GM18870 (cell line): ENCODE measurements at regions not wholly inside any gene's neighbourhood (a gene's known extent, or its start where the extent isn't known, plus 50 kb on each side); places are given as distances from the start of the nearest gene placed in this dataset.

ENCODE experiments used
- ATAC-seq: cut with Tn5 transposase; IDR thresholded peaks from one replicate; pipeline ENCODE4 v1.9.1; 2021; ENCODE audit warnings: moderate library complexity; ENCODE audit not compliant: unreplicated experiment

DNA sequence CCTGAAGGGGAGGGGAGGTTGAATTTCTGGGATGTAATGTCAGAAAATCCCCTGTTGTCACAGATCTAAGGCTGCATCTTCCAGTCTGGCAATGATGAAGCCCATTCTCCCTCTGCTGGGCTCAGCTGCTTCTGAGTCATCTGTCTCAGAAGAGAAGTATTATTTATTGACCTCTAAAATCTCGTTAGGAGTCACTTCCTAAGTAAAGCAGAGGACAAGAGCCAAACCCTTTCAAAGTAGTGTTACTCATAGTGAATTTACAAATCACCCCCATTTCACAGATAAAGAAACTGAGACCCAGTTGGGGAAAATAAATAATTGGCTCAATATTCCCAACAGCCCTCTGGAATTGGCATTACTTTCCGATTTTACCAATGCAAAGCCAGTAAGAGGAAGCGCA lies 167.3 kb upstream of the SKOR2 start:
- no peak for ATAC-seq

DNA sequence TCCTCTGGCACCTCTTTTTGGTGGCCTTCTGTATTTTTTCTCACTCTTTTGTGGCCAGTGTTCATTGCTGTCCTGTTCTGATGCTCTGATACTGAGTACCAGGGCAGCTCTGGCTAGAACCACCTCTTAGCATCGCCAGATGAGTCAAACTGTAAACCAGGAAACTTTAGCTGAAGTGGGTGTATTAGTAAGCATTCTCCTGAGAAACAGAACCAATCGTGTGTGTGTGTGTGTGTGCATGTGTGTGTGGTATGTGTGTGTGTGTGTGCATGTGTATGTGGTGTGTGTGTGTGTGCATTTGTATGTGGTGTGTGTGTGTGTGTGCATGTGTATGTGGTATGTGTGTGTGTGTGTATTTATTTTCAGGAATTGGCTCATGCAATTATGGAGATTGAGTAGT lies 166.3 kb upstream of the SKOR2 start:
- no peak for ATAC-seq

DNA sequence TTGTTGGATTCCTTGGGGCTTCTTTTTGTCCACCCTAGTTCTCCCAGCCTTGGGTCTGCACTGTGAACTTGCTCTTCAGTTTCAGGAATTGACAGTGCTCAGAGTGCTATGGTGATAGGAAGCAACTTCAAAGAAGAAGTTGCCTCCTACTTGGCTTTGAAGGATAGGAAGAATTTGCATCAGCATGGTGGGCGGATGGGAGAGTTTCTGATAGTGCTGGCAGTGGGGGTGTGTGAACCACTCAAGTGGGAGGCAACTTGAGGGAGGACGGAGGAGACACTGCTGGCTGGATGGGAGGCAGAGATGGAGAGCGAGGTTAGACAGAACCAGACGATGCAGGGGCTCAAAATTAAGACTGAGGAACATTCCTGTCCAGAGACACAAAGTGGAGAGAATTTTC lies 164.4 kb upstream of the SKOR2 start:
- no peak for ATAC-seq

DNA sequence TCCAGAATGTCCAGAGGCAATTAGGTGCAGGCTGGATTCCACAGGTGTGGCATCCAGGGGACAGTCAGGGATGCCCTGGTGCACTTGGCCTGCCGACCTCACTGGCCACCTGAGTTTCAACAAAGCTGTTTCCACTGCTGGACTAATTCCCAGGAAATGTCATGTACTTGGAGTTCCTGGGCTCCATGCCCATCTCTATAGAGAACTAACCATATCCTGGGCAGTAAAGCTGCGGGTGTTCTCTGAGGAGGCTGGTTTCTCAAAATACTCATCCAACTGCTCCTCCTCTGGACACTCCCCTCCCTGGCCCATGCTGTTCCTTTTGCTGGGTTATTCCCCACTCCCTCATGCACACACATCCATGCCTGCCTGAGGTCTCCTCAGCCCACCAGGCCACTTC lies 161.9 kb upstream of the SKOR2 start:
- ATAC-seq, result no peak

DNA sequence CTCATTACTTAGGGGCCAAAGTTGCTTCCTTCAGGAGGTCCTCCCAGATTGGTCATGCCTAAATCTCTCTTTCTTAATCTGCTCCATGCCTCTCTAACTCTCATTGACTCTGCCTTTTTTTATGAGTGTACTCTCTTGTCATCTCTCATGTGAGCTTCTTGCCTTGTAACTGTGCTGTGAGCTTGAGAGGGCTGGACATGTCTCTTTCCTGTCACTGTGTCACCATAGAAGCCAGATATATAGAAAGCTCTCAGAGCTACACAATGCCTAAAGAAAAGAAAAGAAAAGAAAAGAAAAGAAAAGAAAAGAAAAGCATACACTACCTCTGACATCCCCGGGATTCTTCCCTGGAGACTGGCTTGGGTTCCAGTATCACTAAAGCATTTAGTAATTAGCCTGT lies 161.5 kb upstream of the SKOR2 start:
- no peak for ATAC-seq

DNA sequence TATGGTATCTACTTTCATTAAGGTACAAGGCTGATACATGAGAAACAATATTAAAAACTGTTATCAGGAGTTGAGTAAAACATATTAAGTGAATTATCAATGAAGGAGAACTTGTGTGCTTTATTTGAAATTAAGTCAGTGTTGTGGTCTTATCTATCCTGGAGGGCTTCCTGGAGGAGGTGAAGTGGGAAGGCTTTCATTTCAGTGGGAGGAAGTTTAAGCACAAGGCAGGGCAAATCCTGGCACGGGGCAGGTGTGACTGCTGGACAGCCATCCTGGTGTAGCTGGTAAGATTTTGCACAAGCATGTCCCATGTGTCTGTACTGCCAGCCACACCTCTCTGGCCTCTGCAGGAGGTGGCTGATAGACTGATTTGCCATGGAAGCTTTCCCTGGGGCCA lies 159.7 kb upstream of the SKOR2 start:
- no peak for ATAC-seq

DNA sequence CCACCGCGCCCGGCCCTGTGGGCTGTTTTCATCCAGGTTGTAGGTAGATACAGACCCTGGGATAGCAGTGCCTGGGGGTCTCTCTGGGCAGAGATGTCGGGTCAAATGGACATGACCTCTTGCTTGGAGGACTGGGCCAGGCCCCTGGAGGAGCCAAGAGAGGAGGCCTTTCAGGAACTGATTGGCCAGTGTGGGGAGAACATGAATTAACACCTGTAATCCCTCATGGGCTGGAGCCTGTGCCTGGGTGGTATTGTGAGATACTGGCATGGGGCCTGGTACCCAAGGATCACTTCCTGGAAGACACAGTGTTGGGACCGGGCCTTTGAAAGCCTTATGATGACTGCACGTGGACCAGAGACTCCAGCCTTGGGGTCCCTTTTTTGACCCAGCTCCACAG lies 158.7 kb upstream of the SKOR2 start:
- no peak for ATAC-seq

DNA sequence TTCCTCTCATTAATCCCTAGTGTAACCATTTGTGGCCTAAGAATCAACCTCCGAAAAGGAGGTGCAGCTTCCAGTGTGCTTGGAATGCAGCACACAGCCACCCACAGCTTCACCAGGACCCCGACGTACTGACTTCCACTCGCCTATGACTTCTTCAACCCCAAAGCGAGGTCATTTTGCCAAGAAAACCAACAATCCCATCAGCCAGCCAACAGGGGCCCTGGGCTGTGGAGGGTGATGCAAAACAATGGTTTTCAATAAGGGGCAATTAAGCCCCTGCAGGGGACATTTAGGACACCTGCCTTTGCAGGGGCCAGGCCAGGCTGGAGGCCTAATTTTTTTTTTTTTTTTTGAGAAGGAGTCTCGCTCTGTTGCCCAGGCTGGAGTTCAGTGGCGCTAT lies 158.1 kb upstream of the SKOR2 start:
- no peak for ATAC-seq

DNA sequence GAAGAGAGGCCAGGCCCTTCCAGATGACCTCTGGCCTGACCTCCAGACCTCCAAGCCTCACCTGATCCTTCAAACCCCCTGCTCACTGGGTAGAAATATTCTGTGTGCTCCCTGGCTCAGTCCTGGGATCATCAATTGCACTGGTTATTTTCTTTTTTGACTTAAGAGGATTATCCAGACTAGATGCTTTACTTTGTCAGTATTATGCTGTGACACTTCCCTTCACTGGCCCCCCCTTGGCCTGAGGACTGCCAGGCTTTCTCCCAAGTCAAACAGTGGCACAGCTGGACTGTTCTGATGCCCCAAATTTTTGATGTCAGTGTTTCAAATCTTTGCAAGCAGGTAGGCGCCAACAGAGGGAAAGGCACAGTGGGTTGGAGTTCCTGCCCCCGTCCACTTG lies 156.3 kb upstream of the SKOR2 start:
- ATAC-seq, result no peak

DNA sequence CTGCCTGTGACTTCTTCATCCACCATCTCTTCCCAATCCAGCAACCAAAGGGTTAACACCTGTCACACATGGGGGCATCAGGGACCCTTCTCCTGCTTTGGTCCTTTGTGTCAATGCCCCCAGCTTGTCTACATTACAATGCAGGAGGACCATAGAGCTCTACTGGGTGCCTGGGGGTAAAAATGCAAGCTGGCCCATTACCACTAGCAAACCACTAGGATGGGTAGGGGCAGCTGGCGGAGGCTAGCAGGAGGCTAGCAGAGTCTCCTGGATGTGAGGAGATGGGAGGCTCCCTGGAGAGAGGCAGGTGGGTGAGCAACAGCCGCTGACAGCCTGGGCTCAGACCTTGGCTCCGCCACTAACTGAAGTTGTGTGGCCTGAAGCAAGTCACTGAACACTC lies 153.4 kb upstream of the SKOR2 start:
- ATAC-seq, result no peak

DNA sequence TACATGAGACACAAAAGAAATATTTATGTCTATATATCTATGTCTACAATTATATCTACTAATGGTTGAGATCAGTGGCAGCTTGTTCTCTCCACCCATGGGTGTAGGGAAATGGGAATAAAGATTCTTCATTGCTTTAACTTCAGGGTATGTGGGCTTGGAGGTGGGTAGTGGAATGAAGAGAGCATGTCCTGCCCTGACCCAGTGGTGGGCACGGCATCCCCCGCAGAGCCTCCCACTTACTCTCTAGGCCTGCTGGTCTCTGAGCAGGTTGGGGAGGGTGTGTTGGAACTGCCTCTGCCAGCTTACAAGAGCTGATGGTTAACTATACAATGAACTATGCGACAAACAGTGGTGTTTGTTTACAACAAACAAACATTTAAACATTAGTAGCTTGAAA lies 152.5 kb upstream of the SKOR2 start:
- ATAC-seq, result no peak

DNA sequence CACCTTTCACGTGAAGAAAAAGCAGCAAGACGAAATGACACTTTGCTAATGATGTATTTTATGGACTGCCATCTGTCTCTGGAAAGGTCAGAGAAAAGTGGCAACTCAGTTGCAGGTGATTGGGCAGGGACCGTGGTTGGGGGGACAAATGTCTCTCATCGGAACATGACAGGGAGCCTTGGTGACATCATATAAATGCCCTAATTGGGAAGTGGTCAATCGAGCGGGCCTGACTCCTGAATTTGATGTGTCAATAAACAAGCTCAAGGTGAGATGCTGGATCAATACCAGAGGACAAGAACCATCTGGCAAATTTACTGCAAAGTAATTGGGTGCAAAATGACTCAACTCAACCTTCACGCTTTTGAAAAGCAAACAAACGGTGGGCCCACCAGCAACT lies 151.9 kb upstream of the SKOR2 start:
- no peak for ATAC-seq

DNA sequence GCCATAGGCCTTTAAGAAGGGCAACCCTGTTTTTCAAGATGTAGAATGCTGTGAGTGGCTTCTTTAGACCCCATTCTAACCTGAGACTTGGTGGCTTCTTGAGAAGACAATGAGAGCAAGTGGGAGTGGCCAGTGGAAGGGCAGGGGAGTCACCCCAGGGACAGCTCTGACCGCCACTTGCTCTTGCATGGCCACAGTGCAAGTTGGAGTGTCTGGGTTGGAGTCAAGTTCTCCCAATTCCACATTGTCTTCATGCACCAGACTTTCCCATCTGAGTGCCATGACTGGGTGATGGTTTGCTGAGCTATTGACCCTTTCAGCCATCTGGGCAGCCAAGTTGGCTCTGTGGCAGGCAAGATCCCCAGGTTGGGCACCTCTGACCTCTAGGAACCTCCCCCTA lies 148.0 kb upstream of the SKOR2 start:
- ATAC-seq, result no peak

DNA sequence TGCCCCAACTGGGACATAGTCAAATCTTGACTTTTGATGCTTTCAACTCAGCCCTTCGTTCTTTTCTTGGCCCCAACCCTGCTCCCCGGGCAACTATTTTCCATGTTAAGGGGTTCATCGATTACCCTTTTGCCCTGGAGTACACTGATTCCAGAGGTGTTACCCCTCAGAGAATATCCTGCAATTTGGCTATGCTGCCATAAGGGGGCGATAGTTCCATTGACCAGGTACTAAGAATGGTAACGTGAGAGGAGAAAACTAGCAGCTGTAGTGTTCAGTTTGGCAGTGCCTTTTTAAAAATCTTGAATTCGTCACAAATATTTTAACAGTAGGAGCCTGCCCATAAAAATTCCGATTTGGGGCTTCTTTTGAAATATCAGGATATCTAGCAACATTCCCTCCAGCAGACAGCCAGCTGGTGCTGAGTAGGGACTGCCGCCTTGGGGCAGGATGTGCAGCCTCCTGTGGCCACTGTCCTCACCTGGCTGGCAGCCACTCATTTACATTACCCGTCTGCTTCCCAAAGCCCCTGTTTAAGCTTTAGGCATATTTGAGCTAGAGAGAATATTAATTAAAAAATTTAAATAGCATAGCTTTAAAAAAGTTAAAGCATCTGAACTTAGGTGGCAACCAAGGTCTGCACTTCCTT lies 146.3 kb upstream of the SKOR2 start:
- no peak for ATAC-seq

DNA sequence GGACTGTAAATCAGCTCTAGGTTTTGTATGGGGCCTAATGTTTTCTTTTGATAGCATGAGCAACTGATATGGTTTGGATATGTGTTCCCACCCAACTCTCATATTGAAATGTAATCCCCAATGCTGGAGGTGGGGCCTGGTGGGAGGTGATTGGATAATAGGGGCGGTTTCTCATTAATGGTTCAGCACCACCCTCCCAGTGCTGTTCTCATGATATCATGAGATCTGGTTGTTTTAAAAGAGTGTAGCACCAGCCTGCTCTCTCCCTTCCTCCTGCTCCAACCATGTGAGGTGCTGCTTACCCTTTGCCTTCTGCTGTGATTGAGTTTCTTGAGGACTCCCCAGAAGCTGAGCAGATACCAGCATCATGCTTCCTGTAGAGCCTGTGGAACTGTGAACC lies 140.2 kb upstream of the SKOR2 start:
- no peak for ATAC-seq

DNA sequence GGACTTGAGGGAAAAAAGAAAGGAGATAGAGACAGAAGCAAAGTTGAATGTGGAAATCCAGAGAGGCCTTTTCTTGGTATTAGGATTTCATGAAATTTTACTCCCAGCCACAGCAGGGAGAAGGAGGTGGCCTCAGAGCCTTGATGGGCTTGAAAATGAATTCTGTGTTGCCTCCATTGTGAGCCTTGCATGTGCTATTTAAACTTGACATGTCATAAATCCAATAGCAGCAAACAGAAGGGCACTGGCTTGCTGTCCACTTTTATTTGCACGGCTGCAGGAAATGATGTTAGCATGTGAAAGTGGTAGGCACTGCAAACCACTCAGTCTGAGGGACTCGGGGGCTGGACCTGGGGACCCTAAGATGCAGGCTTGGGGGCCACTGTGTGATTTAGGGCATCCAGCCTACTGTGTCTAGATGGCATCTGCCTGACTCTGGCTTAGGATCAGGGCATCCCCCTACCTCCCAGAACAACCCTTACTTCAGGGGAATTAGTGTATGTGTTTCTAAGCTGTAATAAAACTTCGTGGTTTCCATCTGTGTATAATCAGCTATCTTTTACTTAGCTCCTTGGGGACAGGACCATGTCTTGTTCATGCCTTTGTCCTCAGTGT lies 139.1 kb upstream of the SKOR2 start:
- ATAC-seq, result no peak

DNA sequence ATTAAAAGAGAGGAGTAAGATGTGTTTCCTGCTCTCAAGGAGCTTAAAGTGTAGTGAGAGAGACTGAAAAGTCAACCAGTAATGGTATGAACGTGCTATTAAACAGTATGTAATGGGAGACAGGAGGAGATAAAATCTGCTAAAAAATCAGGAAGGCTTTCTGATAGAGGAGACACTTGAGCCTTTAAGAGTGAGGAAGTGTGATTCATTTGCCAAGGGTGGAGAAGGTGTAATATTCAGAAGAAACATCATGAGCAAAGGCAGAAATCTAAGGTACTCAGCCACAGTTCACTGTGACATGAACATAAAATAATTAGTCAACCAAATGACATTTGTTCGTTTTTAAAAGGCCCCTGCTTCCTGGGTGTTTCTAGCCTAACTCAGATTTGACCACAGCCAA lies 137.8 kb upstream of the SKOR2 start:
- no peak for ATAC-seq

DNA sequence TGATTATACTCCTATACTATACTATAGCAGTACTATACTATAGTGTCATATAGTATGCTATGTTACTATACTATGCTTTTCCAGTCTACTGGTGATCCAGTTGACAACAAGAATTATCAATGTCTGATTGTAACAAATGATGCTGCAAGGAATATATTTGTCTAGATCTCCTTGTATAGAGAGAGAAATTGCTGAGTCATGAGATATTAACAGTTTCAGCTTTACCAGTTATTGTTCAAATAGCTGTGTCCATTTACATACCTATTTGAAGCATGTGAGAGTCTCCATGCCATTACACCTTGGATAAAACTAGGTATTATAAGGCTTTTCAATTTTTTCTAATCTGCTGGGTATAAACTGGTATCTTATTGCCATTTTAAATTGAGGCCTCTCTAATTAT lies 136.4 kb upstream of the SKOR2 start:
- ATAC-seq, result no peak

DNA sequence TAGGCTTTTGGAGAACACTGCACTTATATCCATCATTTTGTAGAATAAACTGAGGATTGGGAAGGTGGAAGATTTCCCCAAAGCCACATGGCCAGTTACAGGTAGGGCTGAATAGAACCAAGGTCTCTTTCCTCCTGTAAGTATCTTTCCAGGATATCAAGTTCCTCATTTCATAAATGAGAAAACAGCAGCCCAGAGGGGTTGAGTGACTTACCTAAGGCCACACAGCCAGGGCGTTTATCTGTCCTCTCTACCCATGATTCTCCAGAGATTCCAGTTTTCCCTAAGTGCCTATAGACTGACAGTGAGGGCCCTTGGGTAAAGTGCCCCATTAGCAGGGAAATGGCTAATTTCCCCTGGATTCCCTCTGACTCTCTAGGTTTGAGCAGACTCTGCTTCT lies 132.3 kb upstream of the SKOR2 start:
- ATAC-seq, result no peak

DNA sequence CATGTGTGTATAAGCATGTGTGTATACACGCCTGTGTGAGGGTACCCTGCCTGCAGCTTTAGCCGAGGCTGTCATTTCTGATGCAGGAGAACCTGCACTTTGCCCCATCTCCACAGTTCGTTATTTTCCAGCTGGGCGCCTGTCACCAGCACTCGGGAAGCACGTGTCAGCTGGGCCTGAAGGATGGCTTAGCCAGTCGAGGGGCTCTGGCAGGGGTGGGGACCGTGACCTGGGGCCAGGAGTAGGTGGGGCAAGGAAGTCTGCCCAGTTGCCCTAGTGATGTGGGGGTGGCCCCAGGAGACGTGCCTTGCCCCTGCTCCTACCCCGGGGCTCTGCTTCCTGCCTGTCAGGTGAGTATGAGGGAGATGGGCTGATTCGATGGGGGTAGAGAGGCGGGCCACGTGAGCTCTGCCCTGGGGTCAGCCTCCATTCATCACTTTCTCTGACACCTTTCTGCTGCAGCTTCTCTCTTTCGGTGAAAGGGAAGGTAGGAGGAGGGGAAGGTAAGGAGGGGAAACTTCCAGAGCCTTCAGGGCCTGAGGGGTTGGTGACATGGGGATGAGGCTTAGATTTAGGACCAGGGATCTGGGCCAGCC lies 130.6 kb upstream of the SKOR2 start:
- no peak for ATAC-seq

DNA sequence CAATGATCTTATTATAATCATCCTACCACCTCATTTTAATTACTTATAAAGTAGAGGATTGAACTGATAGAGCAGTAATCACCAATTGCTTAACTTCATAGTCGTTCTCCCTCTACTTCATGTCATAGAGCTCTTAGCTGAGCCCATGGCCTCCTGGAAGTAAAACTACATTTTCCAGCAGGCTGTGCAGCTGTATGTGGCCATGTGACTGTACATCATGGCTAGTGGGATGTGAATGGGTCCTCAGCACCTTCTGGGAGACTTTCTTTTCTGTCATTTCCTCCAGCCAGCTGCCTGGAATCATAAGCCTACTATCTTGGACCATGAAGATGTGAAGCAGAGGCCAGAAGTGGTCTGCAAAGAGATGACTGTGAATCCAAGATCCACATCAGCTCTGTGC lies 128.7 kb upstream of the SKOR2 start:
- no peak for ATAC-seq

DNA sequence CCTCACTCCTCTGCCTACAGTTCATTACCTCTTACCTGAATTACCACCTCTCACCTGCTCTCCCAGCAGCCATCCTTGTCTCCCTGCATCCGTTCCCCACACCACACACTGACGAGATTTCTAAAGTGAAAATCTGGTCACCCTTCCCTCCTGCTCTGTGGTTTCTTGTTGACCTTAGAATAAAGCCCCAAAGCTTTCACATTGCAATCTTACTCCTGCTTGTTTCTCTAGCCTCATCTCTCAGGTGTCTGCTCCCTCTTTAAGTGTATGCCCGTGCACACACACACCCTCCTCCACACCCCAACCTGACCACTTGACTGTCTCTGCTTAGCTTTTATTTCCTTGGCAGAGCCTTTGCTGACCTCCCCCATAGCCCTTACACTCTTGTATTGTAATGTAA lies 122.0 kb upstream of the SKOR2 start:
- ATAC-seq, result no peak

DNA sequence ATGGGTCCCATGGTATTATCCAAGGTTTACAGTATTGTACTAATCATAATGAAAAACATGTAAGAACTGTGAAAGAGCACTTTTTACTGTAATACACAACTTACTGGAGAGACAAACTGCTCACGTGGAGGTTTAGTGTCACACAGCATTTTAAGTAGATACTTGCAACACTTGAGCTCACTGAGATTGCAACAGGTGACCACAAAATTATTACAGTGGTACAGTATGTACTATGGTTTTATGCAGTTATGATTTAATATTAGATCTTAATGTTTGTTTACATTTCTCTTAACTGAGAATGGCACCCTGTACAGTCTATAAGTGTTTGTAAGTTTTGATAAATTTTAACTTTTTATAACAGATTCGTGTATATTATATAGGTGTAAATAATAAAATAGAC lies 118.6 kb upstream of the SKOR2 start:
- no peak for ATAC-seq
